GM23248 (cell line): ENCODE measurements at regions not wholly inside any gene's neighbourhood (a gene's known extent, or its start where the extent isn't known, plus 50 kb on each side); places are given as distances from the start of the nearest gene placed in this dataset.

Experiments used
- EZH2 ChIP-seq: fragments of 200-600 bp; sonication (generic); IDR thresholded peaks from 2 replicates; pipeline ENCODE4 v1.6.1; 2018; ENCODE audit warnings: antibody characterized with exemption, mild to moderate bottlenecking; ENCODE audit not compliant: insufficient read depth, poor library complexity, severe bottlenecking
- EZH2phosphoT487 ChIP-seq: fragments of 200-600 bp; sonication (generic); IDR thresholded peaks from 2 replicates; pipeline ENCODE4 v1.6.1; 2018; ENCODE audit warnings: antibody characterized with exemption, moderate library complexity, mild to moderate bottlenecking, low read depth; ENCODE audit not compliant: insufficient read depth

- TF ChIP-seq EZH2 (no peak), EZH2phosphoT487 (no peak)
Measured at GRCh38 chr18:6601241-6601640, 128.3 kb upstream of the ARHGAP28 start.
